A549 (cell line): ENCODE measurements at regions not wholly inside any gene's neighbourhood (a gene's known extent, or its start where the extent isn't known, plus 50 kb on each side); places are given as distances from the start of the nearest gene placed in this dataset.

ENCODE experiments used
- CTCF ChIP-seq: fragments of >200 bp; sonication (Bioruptor Twin); formaldehyde crosslinking; IDR thresholded peaks from 3 replicates; pipeline ENCODE4 v1.5.1; 2016
- KDM1A ChIP-seq: fragments of 200-600 bp; sonication (generic); IDR thresholded peaks from 2 replicates; pipeline ENCODE4 v1.6.1; 2016; ENCODE audit warnings: low read depth, mild to moderate bottlenecking
- KDM5A ChIP-seq: fragments of 200-600 bp; sonication (generic); IDR thresholded peaks from 2 replicates; pipeline ENCODE4 v1.6.1; 2016; ENCODE audit warnings: antibody characterized with exemption, mild to moderate bottlenecking
- USF2 ChIP-seq: fragments of 450-650 bp; IDR thresholded peaks from 2 replicates; pipeline ENCODE4 v1.6.1; 2014; ENCODE audit warnings: antibody characterized with exemption

- TF ChIP-seq CTCF (no peak), KDM5A (no peak), KDM1A (no peak), USF2 (no peak)
These were observed 90.2 kb upstream of the CCDC112 start for GRCh38 chr5:115386657-115387056.
